ENCODE measurements at regions not wholly inside any gene's neighbourhood (a gene's known extent, or its start where the extent isn't known, plus 50 kb on each side); places are given as distances from the start of the nearest gene placed in this dataset.

- no peak for TF ChIP-seq CTCF (IDR thresholded peaks at IDR 0.05; ENCODE audit: control insufficient read depth, insufficient read depth, low read depth, low read length, missing control alignments)
- no peak overlapping the region for H3K4me3 ChIP-seq (ENCODE audit: control insufficient read depth, low read depth, low read length)
- DNase-seq (ENCODE audit: low read depth) = no peak
Measured at GRCh38 chr5:147055089-147055826, 176.7 kb upstream of the PPP2R2B start.

- no peak for TF ChIP-seq CTCF (IDR thresholded peaks at IDR 0.05; ENCODE audit: control insufficient read depth, insufficient read depth, low read depth, low read length, missing control alignments)
- DNase-seq (ENCODE audit: low read depth) = no peak
Measured at GRCh38 chr5:147055850-147056566, 177.5 kb upstream of the PPP2R2B start.

GRCh38 chr5:147057051-147057450 lies 177.8 kb upstream of the STK32A start:
- no peak for TF ChIP-seq CTCF (IDR thresholded peaks at IDR 0.05; ENCODE audit: control insufficient read depth, insufficient read depth, low read depth, low read length, missing control alignments)
- no peak overlapping the region for H3K4me3 ChIP-seq (ENCODE audit: control insufficient read depth, low read depth, low read length)
- no peak for DNase-seq (ENCODE audit: low read depth)

More at GRCh38 chr5:147055850-147056566, 177.5 kb upstream of the PPP2R2B start:
- no peak overlapping the region for H3K4me3 ChIP-seq (ENCODE audit: control insufficient read depth, low read depth, low read length)

GRCh38 chr5:147061431-147061830 lies 173.4 kb upstream of the STK32A start:
- no peak for TF ChIP-seq CTCF (IDR thresholded peaks at IDR 0.05; ENCODE audit: control insufficient read depth, insufficient read depth, low read depth, low read length, missing control alignments)
- H3K4me3 ChIP-seq (ENCODE audit: control insufficient read depth, low read depth, low read length) = no peak overlapping the region
- DNase-seq (ENCODE audit: low read depth) = no peak

GRCh38 chr5:147062427-147062826 lies 172.4 kb upstream of the STK32A start:
- DNase-seq (ENCODE audit: low read depth) = no peak
- no peak for TF ChIP-seq CTCF (IDR thresholded peaks at IDR 0.05; ENCODE audit: control insufficient read depth, insufficient read depth, low read depth, low read length, missing control alignments)

GRCh38 chr5:147063943-147064342 lies 170.9 kb upstream of the STK32A start:
- no peak for DNase-seq (ENCODE audit: low read depth)
- H3K4me3 ChIP-seq (ENCODE audit: control insufficient read depth, low read depth, low read length) = no peak overlapping the region
- TF ChIP-seq CTCF (IDR thresholded peaks at IDR 0.05; ENCODE audit: control insufficient read depth, insufficient read depth, low read depth, low read length, missing control alignments) = no peak

More at GRCh38 chr5:147062427-147062826, 172.4 kb upstream of the STK32A start:
- H3K4me3 ChIP-seq (ENCODE audit: control insufficient read depth, low read depth, low read length) = no peak overlapping the region
